ENCODE measurements at regions not wholly inside any gene's neighbourhood (a gene's known extent, or its start where the extent isn't known, plus 50 kb on each side); places are given as distances from the start of the nearest gene placed in this dataset.
"Not testable (repeated sequence)": the region's sequence is repeated elsewhere in the genome, so short reads cannot be mapped to it uniquely, and the experiment has no call there.

DNA sequence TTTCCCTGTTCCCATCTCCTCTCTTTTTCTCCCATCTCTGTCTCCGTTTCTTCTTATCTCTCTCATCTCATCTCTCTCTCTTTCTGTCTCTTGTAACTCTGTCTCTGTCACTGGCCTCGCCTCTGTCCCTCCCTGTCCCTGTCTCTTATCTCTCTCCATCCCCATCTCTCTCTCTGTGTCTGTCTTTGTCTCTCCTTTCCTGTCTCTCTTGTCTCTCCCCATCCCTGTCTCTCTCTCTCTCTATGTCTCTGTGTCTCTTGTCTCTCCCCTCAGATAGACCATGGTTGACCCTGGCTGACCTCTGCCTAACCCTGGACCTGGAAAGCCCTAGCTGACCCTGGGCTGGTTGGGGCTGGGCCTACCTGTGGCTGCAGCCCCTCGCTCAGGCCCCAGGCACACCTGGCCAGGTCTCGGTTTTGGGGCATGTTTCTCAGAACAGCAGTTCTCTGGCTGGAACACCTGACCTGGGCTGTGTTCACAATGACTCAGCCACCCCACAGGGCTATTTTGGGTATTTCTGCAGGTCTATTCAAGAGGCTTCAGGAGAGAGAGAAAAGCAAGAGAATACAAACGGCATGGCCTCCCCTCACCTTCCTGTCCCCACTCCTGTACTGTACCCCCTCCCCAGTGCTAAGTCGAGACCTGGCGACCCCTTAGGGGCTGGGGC lies 174.4 kb downstream of the TMEM121 start (continued):
- TF ChIP-seq, protein P1, sequence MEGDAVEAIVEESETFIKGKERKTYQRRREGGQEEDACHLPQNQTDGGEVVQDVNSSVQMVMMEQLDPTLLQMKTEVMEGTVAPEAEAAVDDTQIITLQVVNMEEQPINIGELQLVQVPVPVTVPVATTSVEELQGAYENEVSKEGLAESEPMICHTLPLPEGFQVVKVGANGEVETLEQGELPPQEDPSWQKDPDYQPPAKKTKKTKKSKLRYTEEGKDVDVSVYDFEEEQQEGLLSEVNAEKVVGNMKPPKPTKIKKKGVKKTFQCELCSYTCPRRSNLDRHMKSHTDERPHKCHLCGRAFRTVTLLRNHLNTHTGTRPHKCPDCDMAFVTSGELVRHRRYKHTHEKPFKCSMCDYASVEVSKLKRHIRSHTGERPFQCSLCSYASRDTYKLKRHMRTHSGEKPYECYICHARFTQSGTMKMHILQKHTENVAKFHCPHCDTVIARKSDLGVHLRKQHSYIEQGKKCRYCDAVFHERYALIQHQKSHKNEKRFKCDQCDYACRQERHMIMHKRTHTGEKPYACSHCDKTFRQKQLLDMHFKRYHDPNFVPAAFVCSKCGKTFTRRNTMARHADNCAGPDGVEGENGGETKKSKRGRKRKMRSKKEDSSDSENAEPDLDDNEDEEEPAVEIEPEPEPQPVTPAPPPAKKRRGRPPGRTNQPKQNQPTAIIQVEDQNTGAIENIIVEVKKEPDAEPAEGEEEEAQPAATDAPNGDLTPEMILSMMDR (IDR thresholded peaks at IDR 0.05): no peak
- TF ChIP-seq NPAS2 (CRISPR knock-in tag; IDR thresholded peaks at IDR 0.05; ENCODE audit: borderline replicate concordance) (no peak), RAD21 (conservative IDR thresholded peaks at IDR 0.05 in 1 of 2, IDR thresholded peaks at IDR 0.05 in 1 of 2) (no peak), NR3C1 (IDR thresholded peaks at IDR 0.05) (no peak), NFE2L2 (conservative IDR thresholded peaks at IDR 0.05; ENCODE audit: low read length) (no peak)
- TF ChIP-seq, protein P2, sequence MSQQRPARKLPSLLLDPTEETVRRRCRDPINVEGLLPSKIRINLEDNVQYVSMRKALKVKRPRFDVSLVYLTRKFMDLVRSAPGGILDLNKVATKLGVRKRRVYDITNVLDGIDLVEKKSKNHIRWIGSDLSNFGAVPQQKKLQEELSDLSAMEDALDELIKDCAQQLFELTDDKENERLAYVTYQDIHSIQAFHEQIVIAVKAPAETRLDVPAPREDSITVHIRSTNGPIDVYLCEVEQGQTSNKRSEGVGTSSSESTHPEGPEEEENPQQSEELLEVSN (IDR thresholded peaks at IDR 0.05; ENCODE audit: borderline replicate concordance, low read depth): no peak

DNA sequence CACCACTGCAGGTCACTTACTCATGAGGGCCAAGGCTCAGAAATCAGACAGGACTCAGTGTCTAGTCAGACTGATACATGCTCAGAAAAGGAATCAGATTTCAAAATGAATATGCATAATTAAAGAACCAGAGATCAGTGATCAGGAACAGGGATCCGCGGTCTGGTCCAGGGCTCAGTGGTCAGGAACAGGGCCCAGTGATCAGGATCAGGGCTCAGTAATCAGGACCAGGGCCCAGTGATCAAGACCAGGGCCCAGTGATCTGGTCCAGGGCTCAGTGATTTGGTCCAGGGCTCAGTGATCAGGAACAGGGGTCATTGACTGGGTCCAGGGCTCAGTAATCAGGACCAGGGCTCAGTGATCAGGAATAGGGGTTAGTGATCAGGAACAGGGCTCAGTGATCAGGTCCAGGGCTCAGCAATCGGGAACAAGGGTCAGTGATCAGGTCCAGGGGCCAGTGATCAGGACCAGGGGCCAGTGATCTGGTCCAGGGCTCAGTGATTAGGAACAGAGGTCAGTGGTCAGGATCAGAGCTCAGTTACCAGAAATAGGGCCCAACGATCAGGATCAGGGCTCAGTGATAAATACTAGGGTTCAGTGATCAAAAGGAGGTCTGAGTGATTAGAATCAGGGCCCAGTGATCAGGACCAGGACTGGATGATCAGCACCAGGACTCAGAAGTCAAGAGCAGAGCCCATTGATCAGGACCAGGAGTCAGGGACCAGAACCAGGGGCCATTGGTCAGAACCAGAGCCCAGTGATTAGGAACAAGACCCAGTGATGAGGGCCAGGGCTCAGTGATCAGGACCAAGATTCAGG lies 175.3 kb downstream of the TMEM121 start:
- ChIA-PET POLR2A (no interaction called here), CTCF (no interaction called here)
- TF ChIP-seq, protein P1 (IDR thresholded peaks at IDR 0.05): no peak
- TF ChIP-seq RCOR1 (IDR thresholded peaks at IDR 0.05; ENCODE audit: low read depth, low read length) (no peak), MAFK (IDR thresholded peaks at IDR 0.05; ENCODE audit: partially characterized antibody) (no peak)
- TF ChIP-seq, protein P3, sequence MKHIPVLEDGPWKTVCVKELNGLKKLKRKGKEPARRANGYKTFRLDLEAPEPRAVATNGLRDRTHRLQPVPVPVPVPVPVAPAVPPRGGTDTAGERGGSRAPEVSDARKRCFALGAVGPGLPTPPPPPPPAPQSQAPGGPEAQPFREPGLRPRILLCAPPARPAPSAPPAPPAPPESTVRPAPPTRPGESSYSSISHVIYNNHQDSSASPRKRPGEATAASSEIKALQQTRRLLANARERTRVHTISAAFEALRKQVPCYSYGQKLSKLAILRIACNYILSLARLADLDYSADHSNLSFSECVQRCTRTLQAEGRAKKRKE (CRISPR knock-in tag; IDR thresholded peaks at IDR 0.05; ENCODE audit: low read depth): no peak
- TF ChIP-seq, protein P4, sequence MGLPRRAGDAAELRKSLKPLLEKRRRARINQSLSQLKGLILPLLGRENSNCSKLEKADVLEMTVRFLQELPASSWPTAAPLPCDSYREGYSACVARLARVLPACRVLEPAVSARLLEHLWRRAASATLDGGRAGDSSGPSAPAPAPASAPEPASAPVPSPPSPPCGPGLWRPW (IDR thresholded peaks at IDR 0.05): no peak
- Histone ChIP-seq H3K4me3 (no peak overlapping the region), H3K4me1 (no peaks in the 10 kb centered on the region), H3K4me2 (no peak overlapping the region), H3K9me3 (no peaks in the 10 kb centered on the region), H3K27ac (no peak overlapping the region)
- DNase-seq (ENCODE audit: low read depth in 1 of 2, low spot score in 1 of 2) (no peak), FAIRE-seq (no peak), ATAC-seq (no peak)
- WGBS (ENCODE audit: missing lambda C conversion rate): 60% methylated on average over 4 of the region's 4 CpGs

DNA sequence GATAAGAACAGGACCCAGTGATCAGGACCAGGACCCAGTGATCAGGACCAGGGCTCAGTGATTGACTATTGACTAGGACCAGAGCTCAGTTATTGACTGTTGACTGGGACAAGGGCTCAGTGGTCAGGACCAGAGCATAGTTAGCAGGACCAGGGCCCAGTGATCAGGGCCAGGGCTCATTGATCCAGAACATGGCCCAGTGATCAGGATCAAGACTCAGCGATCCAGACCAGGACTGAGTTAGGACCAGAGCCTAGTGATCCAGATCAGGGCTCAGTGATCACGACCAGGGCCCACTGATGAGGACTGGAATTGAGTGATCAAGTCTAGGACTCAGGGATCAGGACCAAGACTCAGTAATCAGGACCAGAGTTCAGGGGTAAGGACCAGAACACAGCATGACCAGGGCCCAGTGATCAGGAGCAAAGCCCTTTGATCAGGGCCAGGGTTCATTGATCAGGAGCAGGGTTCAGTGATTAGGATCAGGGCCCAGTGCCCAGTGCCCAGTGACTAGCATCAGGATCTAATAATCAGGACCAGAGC lies 176.0 kb downstream of the TMEM121 start:
- H3K9me3 ChIP-seq: no peaks in the 10 kb centered on the region
- WGBS (ENCODE audit: missing lambda C conversion rate): 40% methylated on average over 1 of the region's 2 CpGs

DNA sequence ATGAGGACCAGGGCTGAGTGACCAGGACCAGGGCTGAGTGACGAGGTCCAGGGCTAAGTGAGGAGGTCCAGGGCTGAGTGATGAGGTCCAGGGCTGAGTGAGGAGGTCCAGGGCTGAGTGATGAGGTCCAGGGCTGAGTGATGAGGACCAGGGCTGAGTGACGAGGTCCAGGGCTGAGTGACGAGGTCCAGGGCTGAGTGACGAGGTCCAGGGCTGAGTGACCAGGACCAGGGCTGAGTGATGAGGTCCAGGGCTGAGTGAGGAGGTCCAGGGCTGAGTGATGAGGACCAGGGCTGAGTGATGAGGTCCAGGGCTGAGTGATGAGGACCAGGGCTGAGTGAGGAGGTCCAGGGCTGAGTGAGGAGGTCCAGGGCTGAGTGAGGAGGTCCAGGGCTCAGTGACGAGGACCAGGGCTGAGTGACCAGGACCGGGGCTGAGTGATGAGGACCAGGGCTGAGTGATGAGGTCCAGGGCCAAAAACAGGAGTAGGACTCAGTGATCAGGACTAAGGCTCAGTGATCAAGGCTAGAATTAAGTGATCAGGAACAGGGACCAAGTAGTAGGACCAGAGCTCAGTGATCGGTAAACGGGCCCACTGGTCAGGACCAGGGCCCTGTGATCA lies 176.8 kb downstream of the TMEM121 start:
- H3K4me1 ChIP-seq; H3K9me3 ChIP-seq; FAIRE-seq; H3K27ac ChIP-seq; ATAC-seq; POLR2A ChIA-PET; H3K4me2 ChIP-seq; CTCF ChIA-PET; DNase-seq (ENCODE audit: low read depth in 1 of 2, low spot score in 1 of 2); H3K4me3 ChIP-seq: not testable (repeated sequence)
- 8% methylated on average over 6 of the region's 8 CpGs for WGBS (ENCODE audit: missing lambda C conversion rate)

More for the DNA sequence above, 176.0 kb downstream of the TMEM121 start:
- FAIRE-seq (no peak), DNase-seq (ENCODE audit: low read depth in 1 of 2, low spot score in 1 of 2) (no peak), ATAC-seq (no peak)
- Histone ChIP-seq H3K4me1 (no peaks in the 10 kb centered on the region), H3K27ac (no peak overlapping the region), H3K4me2 (no peak overlapping the region), H3K4me3 (no peak overlapping the region)
- CTCF ChIA-PET: no interaction called here
- POLR2A ChIA-PET: no interaction called here
- TF ChIP-seq CHD4 (IDR thresholded peaks at IDR 0.05; ENCODE audit: borderline replicate concordance): no peak
- TF ChIP-seq FOSB (CRISPR knock-in tag; IDR thresholded peaks at IDR 0.05): no peak
- TF ChIP-seq RCOR1 (IDR thresholded peaks at IDR 0.05; ENCODE audit: low read depth, low read length): no peak
- TF ChIP-seq, protein P5, sequence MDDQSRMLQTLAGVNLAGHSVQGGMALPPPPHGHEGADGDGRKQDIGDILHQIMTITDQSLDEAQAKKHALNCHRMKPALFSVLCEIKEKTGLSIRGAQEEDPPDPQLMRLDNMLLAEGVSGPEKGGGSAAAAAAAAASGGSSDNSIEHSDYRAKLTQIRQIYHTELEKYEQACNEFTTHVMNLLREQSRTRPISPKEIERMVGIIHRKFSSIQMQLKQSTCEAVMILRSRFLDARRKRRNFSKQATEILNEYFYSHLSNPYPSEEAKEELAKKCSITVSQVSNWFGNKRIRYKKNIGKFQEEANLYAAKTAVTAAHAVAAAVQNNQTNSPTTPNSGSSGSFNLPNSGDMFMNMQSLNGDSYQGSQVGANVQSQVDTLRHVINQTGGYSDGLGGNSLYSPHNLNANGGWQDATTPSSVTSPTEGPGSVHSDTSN (IDR thresholded peaks at IDR 0.05): no peak
- TF ChIP-seq EHF (CRISPR knock-in tag; IDR thresholded peaks at IDR 0.05): no peak
- TF ChIP-seq TFCP2L1 (CRISPR knock-in tag; IDR thresholded peaks at IDR 0.05): no peak
- no peak for TF ChIP-seq SREBF2 (IDR thresholded peaks at IDR 0.05)
- TF ChIP-seq HEYL (CRISPR knock-in tag; IDR thresholded peaks at IDR 0.05): no peak
- no peak for TF ChIP-seq HOXB13 (CRISPR knock-in tag; IDR thresholded peaks at IDR 0.05; ENCODE audit: low read depth)
- no peak for TF ChIP-seq POLR2AphosphoS2 (conservative IDR thresholded peaks at IDR 0.05; ENCODE audit: low read length)
- TF ChIP-seq, protein P6, sequence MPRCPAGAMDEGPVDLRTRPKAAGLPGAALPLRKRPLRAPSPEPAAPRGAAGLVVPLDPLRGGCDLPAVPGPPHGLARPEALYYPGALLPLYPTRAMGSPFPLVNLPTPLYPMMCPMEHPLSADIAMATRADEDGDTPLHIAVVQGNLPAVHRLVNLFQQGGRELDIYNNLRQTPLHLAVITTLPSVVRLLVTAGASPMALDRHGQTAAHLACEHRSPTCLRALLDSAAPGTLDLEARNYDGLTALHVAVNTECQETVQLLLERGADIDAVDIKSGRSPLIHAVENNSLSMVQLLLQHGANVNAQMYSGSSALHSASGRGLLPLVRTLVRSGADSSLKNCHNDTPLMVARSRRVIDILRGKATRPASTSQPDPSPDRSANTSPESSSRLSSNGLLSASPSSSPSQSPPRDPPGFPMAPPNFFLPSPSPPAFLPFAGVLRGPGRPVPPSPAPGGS (IDR thresholded peaks at IDR 0.05): no peak
- TF ChIP-seq HOXB5 (CRISPR knock-in tag; IDR thresholded peaks at IDR 0.05): no peak
- no peak for TF ChIP-seq SMC3 (IDR thresholded peaks at IDR 0.05)
- TF ChIP-seq, protein P4 (IDR thresholded peaks at IDR 0.05): no peak
